ENCODE measurements at regions not wholly inside any gene's neighbourhood (a gene's known extent, or its start where the extent isn't known, plus 50 kb on each side); places are given as distances from the start of the nearest gene placed in this dataset.

- peaks cover 0 to 8% of the 10 kb centered on the region in 2 donors for H3K4me1 ChIP-seq (ENCODE audit: control insufficient read depth in 1 of 2, low read depth in 2 of 2)
- H3K27ac ChIP-seq: no peak overlapping the region
- TF ChIP-seq, protein P1, sequence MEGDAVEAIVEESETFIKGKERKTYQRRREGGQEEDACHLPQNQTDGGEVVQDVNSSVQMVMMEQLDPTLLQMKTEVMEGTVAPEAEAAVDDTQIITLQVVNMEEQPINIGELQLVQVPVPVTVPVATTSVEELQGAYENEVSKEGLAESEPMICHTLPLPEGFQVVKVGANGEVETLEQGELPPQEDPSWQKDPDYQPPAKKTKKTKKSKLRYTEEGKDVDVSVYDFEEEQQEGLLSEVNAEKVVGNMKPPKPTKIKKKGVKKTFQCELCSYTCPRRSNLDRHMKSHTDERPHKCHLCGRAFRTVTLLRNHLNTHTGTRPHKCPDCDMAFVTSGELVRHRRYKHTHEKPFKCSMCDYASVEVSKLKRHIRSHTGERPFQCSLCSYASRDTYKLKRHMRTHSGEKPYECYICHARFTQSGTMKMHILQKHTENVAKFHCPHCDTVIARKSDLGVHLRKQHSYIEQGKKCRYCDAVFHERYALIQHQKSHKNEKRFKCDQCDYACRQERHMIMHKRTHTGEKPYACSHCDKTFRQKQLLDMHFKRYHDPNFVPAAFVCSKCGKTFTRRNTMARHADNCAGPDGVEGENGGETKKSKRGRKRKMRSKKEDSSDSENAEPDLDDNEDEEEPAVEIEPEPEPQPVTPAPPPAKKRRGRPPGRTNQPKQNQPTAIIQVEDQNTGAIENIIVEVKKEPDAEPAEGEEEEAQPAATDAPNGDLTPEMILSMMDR (IDR thresholded peaks at IDR 0.05): no peak
- no peaks in the 10 kb centered on the region for H3K36me3 ChIP-seq
- H3K9me3 ChIP-seq: no peaks in the 10 kb centered on the region
- H3K27me3 ChIP-seq (replicated peaks; ENCODE audit: insufficient read depth): no peaks in the 10 kb centered on the region
- no peak overlapping the region for H3K4me3 ChIP-seq
- ATAC-seq (ENCODE audit: insufficient number of reproducible peaks, low FRiP score, low read depth): no peak
- no peak for DNase-seq (ENCODE audit: low spot score)
These were observed 79.4 kb upstream of the FRMD1 start for GRCh38 chr6:168158213-168158979.

DNA sequence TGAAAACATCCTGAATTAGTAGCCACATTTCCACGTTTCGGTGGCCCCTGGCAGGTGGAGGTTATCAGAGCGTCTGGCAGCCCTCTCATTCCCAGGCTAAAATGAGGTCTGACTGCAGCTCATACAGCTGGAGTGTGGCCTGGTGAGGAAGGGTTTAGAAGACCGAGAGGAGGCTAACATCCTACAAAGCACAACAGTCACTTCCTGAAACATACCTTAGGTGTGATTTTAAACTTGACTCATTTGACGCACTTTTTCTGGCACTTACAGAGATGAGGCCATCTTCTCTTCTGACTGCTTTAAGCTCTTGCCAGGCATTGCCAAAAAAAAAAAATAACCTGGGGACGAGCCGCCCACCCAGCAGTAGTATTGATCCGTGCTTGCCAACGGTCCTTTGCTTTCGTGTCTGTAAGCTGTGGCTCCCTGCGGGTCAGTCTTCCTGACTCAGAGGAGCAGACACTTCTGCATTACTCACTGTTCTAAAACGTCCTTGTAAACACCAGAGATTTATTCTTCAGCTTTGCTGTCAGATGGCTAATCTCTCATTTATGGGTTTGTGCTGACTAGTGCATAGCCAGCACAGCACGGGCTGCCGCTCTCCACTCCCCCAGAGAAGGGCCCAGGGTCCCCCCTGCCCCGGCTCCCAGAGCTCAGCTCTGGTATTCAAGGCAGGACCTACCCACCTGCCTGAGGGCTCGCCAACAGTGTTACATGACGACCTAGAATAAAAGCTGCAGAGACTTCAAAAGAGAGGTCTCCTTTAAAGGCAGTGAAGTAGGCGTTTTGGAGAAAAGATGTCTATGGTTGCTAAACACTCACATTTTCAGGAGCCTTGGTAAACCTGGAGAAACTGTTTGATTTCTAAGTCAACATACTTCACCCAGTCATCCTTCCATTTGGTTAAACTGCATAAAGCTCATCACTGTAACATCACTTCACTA, 78.5 kb upstream of the FRMD1 start:
- Histone ChIP-seq H3K4me3 (no peak overlapping the region), H3K27ac (no peak overlapping the region), H3K36me3 (no peaks in the 10 kb centered on the region), H3K27me3 (replicated peaks; ENCODE audit: insufficient read depth) (no peaks in the 10 kb centered on the region), H3K9me3 (no peaks in the 10 kb centered on the region), H3K4me1 (ENCODE audit: control insufficient read depth in 1 of 2, low read depth in 2 of 2) (peaks cover 0 to 8% of the 10 kb centered on the region in 2 donors)
- TF ChIP-seq, protein P1 (IDR thresholded peaks at IDR 0.05): no peak
- no peak for ATAC-seq (ENCODE audit: insufficient number of reproducible peaks, low FRiP score, low read depth)
- DNase-seq (ENCODE audit: low spot score): no peak

DNA sequence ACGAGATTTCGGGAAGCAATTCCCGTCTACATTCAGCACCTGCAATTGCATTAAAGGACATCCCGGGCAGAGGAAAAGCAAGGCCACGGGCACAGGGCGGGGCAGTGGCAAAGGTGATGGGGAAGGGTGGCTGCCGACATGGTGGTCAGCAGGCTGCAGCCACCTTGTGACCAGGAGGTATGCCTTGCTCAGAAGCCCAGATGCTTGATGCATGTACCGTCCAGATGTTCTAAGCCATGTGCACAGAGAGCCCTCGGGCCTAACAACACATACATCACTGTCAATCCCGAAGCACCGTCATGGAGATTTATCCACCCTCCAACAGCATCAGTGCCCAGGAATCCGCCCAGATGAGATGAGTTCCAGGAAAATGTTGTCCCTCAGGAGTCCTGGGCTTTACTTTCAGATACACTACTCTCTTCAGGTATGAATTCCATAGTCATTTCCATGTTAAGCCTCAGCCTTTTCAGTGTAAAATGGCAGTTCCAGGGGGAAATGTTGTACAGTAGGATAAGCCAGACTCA, 77.8 kb upstream of the FRMD1 start:
- Histone ChIP-seq H3K27ac (no peak overlapping the region), H3K4me1 (ENCODE audit: control insufficient read depth in 1 of 2, low read depth in 2 of 2) (peaks cover 0 to 8% of the 10 kb centered on the region in 2 donors)

DNA sequence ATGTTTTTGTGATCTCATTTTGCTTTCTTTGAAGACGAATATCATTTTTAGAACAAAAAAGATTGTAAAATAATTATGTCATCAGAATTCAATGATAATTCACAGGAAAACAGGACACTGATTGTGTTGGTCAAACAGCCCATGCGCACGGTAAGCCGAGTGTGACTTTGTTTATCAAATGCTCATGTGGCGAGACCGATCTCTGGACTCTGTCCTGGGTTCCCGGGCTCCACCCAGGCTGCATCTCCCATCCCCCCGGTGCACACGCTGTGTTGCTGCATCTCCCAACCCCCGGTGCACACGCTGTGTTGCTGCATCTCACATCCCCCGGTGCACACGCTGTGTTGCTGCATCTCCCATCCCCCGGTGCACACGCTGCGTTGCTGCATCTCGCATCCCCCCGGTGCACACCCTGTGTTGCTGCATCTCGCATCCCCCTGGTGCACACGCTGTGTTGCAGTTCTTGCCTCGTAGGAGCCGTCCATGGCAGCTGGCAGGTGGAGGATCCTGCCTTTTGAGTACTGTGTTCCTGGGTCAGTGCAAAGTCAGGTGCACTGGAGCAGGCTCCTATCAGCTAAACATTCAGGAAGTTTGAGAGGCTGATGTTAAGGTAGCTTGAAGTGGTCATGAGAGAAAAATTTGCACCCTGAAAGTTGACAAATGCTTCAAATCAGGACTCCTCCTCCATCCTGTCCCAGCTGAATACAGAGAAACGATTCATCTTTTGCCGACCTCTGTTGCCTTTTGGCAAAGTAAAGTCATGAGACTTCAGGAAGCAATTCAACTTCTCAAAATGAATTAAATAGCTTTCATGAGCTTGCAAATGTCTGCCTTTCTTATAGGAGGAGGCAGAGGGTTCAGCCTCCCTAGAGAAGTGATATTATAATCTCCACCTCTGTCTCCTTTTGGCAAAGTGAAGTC, 77.1 kb upstream of the FRMD1 start:
- Histone ChIP-seq H3K36me3 (no peaks in the 10 kb centered on the region), H3K9me3 (no peaks in the 10 kb centered on the region), H3K27ac (no peak overlapping the region), H3K27me3 (replicated peaks; ENCODE audit: insufficient read depth) (no peaks in the 10 kb centered on the region), H3K4me1 (ENCODE audit: control insufficient read depth in 1 of 2, low read depth in 2 of 2) (peaks cover 0 to 8% of the 10 kb centered on the region in 2 donors), H3K4me3 (no peak overlapping the region)
- TF ChIP-seq, protein P1 (IDR thresholded peaks at IDR 0.05): no peak
- no peak for DNase-seq (ENCODE audit: low spot score)
- no peak for ATAC-seq (ENCODE audit: insufficient number of reproducible peaks, low FRiP score, low read depth)

More for the DNA sequence above, 77.8 kb upstream of the FRMD1 start:
- no peaks in the 10 kb centered on the region for H3K9me3 ChIP-seq
- no peaks in the 10 kb centered on the region for H3K36me3 ChIP-seq
- ATAC-seq (ENCODE audit: insufficient number of reproducible peaks, low FRiP score, low read depth) (no peak), DNase-seq (ENCODE audit: low spot score) (no peak)
- no peaks in the 10 kb centered on the region for H3K27me3 ChIP-seq (replicated peaks; ENCODE audit: insufficient read depth)
- H3K4me3 ChIP-seq: no peak overlapping the region
- TF ChIP-seq, protein P1 (IDR thresholded peaks at IDR 0.05): no peak
